ENCODE measurements at regions not wholly inside any gene's neighbourhood (a gene's known extent, or its start where the extent isn't known, plus 50 kb on each side); places are given as distances from the start of the nearest gene placed in this dataset.

DNA sequence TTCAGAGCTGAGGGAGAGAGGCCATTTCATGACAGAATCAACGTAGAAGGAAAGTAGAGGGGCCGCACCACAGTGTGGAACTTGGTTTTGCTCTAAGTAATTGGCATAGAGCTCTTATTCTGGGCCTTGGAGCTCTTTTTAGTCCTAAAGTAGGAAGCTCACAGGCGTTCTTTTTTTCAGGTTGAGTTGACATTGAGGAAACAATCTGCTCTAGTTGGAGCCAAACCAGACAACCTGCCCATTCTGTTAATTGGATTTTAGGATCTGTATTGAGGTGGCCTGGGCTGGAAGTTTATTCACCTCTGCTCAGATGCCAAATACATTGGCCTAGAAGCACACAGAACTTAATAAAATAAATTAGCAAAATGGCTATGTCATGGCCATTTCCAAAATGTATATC is 1093.9 kb downstream of the ADGRL2 start:
- DNase-seq (ENCODE audit: low read depth) = no peak

DNA sequence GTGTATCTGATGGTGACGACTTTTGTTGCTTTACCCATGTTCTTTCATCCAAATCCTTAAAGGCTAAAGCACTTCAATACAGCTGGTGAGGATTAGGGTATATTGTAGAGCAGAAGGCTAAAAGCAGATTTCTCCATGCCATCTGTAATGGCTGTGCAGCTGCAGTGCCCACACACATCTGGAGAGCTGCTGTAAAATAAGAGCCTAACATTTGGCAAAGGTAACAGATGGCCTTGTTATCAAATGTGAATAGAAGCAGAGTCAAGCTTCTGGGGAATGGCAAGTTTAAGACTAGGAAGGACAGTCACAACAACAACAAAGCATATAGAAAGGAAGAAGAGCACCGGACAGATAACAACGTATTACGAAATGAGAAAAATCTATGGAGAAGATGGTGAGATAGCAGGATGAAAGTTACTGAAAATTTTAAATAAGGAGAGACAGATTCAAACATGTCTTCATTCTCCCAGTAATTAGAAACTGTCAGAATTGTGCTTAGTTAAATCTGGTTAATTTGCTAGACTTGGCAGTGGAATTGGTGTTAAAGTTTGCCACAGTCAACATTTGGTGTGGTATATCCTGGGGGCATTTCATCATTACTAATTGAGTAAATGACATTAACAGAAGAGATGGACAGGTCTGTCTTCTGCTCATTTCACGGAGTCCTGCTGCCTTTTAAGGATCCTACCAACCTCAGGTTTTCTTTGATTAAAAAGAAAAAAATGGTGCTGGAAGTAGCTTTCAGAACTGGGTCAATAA is 1093.2 kb downstream of the ADGRL2 start:
- no peak for DNase-seq (ENCODE audit: low read depth)

DNA sequence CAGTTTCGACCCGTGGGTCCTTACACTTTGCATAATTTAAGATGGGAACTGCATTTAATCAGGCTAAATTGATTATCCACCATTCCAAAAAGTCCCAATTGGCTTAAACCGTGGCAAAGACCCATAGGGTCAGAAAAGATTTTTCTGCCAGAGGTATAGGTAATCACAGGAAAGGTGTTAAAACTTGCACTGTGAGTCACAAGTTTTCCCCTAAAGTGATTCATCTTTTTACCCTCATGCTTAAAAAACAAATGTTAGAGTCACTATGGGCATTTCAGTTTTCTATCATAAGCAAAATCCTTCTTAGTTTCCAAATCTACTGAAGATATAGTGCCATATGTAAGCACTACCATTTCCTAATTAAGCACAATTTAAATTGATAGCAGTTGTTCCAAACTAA is 1079.8 kb downstream of the ADGRL2 start:
- no peak for DNase-seq (ENCODE audit: low read depth)

DNA sequence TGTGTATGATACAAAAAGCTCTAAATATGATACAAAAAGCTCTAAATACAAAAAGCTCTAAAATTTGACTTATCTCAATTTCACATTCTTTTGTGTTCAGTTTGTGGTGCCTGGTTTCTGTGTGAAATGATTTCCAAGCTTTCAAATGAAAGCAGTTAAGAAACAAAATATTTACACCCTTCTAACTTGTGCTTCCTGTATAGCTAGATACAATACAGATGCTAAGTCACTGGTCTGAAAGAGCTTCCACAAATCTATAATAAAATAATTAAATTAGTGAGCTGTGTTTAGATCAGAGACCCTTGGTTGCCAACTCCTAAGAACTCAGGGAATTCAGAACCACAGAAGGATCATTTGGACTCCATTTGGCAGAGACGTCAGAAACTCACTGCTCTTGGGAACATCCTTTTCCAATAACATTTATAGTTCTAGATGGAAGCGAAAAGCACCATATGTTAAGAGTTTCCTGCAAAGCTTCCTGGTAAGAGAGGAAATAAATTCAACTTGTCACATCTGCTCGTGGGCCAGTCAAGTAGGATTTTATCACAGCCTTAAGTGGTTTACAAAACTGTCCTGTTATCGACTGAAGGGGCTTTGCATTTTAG is 1079.1 kb downstream of the ADGRL2 start:
- no peak for DNase-seq (ENCODE audit: low read depth)

DNA sequence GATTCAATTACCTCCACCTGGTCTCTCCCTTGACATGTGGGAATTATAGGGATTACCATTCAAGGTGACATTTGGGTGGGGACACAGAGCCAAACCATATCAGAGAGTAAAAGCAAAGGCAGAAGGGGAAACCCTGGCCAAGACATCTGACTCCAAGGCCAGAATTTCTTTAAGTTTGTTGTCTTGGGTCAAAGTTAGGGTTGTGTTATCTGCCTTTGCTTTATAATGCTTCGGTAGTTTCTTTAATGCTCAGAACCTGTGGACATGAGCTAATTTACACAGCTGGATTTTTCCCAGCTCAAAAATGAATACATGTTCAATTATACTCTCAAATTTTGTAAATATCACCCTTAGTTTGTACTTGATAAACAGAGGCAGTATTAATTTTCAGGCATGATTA is 1074.4 kb downstream of the ADGRL2 start:
- DNase-seq (ENCODE audit: low read depth) = no peak

DNA sequence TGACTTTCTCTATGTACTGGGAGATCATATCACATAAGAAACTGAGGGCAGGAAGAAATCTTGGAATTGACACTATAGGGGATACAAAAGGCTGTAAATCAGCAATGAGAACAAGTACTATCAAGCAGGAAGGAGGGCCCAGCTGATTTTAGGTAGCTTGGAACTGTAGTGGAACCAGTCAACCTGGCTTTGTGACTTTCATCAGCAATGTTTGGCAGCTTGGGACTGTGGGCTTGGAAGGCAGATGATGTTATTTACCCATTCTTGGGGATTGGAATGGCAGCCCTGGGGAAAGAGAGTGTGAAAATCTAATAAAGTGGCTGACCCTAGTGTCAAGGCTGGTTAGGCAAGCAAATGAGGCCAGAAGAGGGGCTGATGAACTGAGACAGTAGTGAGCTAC is 1073.3 kb downstream of the ADGRL2 start:
- DNase-seq (ENCODE audit: low read depth) = no peak

DNA sequence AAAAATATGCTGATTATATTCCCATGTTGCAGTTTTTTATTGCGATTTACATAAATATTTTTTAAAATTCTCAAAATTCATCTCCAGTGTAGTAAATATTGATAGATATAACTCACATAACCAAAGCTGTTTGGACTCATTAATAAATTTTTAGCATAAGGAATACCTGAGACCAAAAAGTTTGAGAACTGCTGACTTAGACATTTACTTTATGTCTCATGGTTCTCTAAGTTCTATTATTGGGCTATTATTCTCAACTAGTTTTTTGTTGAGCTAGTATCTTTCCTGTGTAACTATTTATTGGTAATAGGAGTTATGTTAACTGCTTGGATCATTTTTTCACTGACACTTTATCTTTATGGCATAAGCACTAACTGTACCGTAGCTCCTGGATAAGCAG is 1069.6 kb downstream of the ADGRL2 start:
- DNase-seq (ENCODE audit: low read depth) = no peak

DNA sequence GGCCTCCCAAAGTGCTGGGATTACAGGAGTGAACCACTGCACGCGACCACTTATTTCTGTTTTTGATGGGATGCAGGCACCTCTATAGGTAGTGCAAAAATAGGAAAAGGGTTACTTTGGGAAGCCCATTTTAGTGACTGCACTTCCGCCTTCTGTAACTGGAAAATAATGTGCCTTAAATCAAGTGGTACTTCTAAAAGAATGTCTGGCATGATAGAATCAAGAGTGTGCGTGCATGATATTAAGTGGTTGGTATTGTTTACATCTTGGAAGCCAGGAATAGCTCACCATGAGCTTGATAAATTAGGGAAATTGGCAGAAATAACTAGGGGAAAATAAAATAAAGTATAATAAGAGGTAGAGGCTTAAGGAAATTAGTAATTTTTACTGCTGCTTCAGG is 1067.0 kb downstream of the ADGRL2 start:
- no peak for DNase-seq (ENCODE audit: low read depth)

DNA sequence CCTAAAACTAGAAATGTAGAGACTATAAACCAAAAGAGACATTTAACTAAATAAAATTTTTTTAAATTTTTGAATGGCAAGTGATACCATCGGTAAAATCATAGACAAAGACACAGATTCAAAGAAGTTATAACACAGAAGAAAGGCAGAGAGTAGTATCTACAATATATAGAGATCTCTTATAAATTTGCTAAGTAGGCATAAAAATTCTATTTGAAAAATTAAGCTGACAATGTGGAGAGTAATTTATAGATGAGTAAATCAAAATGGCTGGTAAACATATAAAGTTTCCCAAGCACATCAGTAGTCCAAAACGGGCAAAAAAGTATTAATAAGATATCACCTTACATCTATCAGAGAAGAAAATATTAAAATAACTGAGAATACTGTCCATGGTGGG is 1061.0 kb downstream of the ADGRL2 start:
- no peak for DNase-seq (ENCODE audit: low read depth)

DNA sequence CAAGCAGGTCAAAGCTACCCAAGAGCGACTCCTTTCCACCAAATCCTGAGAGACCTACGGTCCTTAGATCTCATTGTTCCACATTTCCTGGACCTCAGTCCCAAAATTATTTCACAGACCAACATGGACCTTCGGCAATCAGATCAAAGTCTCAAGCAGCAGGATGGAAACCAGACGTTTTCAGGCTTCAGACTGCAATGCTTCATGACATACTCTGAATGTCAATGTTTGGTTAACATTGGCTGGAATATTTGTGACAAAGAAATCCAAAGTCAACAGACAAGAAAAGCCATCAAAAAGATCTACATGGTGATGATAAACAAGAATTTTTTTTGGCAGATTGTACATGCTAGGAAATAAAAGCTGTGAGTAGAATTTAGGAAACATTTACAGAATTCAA is 1057.3 kb downstream of the ADGRL2 start:
- no peak for DNase-seq (ENCODE audit: low read depth)

DNA sequence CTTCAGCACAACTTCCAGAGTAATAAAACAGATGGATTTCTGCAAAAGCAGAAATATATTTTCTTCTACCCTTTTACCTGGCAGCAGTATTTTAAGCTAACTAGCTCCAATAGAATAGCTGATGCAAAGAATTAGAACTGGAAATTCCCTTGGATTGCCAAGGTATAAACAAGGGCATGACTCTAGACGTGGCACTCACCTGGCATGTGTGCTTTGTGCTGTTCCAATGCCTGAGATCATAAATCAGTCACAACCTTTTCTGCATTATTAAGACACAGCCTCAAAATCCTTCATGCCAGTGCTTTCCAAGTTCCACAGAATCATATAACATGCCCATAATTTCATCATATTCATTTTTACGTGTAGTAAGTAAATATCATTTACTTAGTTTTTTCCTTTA is 1048.7 kb downstream of the ADGRL2 start:
- DNase-seq (ENCODE audit: low read depth) = no peak

DNA sequence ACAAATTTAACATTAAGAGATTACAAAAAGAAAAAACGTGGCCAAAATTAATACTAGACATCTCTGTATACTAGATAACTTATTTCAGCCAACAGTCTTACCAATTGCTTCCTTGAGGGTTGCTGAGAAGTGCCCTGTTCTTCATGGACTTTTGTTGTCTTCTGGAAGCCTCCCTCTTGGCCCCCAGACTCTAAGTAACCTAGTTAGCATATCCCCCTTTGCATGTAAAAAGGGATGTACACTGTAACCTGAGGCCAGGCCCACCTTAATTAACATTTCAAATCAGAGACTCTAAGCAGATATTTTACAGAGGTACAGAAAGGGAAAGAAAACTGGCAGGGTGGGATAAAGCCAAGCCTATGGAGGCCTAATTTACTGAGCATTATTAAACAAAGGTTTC is 1047.3 kb downstream of the ADGRL2 start:
- DNase-seq (ENCODE audit: low read depth) = no peak

DNA sequence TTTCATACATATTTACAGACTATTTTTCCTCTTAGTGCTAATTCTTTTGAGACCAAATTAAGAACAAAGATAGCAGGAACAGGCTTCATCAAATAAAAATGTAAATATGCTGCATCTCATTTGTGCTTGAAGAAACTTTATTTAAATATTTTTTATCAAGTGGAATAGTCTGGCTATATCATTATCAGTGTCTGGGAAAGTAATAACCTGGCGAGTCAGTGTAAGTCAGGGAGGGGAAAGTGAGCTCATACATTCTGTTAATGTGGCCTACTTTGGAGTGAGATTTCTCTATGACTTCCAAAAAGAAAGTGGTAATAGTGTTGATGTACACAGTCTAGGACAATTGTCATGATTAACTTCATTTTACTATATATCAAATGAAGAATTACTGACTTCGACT is 1045.1 kb downstream of the ADGRL2 start:
- DNase-seq (ENCODE audit: low read depth) = no peak

DNA sequence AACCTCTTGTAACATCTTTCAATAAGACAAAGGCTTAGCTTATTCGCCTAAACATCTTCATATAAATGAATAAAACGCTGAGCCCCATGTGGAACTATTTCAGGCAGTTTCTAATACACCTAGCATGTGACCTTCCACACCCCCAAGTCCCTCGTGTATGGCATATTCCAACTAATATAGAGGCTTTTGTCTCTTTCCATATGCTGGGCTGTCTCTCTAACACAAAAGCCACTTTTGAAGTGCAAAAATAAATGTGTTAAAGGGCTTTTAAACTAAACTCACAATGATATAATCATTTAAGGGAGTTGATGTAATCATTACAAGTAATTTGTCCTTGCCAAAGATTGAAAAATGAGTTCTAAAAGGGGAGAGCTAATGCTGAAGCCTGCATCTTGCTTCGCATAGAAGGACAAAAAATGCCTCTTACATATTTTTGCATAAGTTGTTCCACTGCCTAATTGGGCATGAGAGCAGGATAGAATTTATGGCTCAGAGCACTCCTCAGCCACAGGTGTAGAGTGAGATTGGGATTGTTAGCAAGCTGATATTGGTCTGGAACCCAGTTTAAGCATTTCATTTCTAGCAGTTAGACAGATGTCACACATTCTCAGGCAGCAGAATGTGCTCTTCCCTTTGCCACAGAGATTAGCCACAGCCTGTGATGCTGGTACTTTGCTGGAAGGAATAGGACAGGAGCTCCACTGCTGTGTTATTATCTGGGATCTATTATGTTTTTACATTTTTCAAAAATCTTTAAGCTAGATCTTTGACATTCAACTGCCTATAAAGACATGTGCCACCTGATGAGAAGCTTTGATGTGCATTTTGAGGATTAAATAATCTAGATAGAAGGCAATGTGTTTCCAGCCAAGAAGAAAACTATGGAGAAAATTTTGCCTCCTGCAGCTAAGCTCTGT is 1044.4 kb downstream of the ADGRL2 start:
- DNase-seq (ENCODE audit: low read depth) = no peak

DNA sequence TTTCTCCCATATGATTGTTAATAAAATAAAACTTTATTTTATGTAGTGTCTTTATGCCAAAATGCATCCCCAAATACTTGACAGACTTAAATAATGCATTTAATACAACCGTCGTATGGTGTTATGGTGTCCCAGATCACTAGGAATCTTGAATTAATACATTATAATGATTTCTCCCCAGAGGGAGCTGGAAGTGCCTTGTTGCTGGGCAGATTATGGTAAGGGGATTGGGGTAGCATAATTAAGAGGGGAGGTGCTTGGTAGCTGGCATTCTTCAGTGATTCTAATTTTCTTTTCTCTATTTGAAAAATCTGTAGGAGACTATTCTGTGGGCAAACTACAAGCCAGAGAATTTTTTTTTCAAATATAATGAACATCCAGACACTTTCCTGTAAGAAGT is 1043.7 kb downstream of the ADGRL2 start:
- no peak for DNase-seq (ENCODE audit: low read depth)

DNA sequence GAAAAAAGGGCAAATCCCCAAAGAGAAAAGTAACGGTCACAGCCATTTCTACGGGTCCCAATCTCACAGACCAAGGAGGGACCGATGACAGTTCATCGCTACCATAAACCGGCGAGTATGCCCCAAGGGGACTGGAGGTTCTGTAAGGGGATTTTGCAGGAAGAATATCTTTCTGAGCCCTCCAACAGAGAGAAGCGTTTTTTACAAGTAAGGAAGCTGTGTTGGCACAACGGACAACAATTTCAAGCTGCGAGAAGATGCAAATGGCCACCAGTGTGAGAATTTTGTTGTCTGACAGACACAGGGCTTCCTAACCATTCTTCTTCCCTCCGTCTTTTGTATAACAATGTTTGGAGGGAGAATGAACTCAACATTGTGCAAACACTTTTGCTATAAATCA is 1043.1 kb downstream of the ADGRL2 start:
- no peak for DNase-seq (ENCODE audit: low read depth)

DNA sequence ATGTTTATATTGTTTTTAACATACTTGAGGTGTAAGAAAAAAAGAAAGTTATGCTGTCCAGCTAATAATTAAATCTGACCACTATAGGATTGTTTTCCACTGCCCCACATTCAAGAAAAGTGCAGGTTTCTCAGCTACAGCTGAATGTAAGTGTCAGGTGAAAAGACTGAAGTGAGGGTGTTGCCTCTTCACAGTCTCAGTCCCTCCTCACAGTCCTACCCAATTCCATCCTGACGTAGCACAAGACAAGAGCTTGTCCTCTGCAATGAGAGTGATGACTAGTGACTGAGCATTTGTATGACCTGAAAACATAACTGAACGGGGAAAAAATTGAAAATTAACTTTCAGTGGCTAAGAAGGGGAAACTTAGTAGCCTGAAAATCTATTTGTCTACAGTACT is 1039.5 kb downstream of the ADGRL2 start:
- no peak for DNase-seq (ENCODE audit: low read depth)

DNA sequence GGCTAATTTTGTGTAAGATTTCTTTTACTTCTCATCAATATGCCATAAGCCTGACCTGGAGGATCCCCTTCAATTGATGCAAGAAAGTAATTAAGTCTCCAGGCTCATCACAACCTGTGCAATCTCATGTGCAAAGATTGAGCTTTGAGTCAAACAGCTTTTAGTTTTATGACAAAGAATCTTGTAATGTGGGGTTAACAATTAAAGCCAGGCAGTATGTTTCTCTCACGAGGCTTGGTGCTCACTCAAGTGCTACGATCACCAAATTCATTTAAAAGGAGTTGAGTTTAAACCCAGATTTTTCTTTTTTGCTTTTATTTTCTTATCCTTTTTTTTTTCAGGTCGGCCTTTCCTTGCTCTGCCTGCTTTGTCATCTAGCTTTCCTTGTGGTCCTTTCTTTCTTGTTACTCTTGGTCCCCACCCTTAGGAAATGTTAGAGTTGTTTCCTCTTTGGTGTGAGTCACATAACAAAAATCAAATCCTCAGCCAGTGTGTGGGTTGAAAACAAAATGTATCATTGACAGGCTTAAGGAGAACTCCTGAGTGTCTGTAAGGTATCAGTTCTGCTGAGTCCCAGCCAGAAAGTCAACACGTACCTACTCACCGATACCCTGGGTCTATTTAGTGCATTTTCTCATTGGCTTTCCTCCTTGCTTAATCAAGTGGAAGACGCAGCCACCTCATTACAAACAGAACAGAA is 1037.2 kb downstream of the ADGRL2 start:
- peak; percentile 1 for DNase-seq (ENCODE audit: low read depth)

DNA sequence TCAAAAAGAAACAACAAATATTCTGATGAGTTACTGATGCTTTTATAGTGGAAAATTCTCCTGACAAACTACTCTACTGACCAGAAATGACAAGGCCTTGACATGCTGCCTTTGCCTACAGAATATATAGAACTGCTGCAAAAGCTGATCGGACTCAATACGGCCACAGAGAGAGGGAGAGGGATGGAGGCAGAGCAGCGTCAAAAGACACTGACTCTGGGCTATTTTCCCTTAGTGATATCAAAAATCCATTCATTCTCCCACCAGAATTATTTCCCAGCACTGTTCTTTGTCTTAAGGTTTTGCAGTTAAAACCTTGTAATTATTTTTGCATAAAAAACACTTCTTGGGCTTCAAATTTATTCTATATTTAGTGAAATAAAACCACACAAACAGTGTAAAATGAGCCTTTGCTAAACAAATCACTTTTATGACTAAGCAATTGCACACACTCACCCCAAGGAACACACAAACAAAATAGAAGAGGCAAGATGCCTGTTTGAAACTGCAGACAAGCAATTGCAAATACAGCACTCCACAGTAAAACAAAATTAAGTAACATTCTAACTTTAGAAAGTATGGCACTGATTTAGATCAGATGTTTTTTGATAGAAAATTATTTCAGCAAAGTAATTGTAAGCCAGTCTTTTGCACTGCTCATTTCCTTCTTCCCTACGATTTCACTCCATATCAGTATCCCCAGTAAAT is 1036.4 kb downstream of the ADGRL2 start:
- DNase-seq (ENCODE audit: low read depth) = no peak

DNA sequence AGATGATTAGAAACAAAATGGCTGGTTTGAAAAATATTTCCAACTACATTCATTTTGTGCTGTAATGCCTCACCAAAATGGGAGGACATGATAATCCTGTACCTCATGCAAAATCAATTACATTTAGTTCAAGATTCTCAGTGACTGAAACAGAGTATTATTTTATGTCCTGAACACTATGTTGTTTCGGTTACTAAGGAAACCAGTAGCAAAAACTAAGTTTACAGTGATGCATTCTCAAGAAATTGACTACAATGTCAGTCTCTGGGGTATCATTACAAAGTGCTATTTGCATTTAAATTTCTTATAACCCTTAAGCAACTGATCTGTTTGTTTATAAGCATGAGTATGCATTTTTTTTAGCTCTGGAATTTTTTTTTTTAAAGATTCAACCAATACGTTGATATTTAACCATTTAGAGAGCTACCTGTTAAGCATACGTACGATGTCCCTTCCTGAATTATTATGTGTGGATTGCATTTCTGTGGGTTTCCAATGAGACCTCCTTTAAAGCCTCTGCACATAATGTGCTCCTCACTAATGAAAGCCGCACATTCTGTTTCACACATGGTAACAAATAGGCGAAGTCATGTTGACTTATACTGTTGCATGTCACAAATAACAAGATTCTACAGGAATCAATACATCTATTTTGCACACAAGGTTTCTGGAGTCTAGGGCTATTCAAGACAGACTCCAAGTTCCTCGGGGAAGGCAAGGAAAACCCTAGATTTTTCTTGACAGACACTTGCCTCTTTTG is 1035.7 kb downstream of the ADGRL2 start:
- no peak for DNase-seq (ENCODE audit: low read depth)
